HCT116 (cell line): ENCODE measurements at regions not wholly inside any gene's neighbourhood (a gene's known extent, or its start where the extent isn't known, plus 50 kb on each side); places are given as distances from the start of the nearest gene placed in this dataset.

ENCODE experiments used
- CTCF ChIP-seq, 3 experiments: fragments of 200-600 bp in 1 of 3; sonication (generic) in 1 of 3; IDR thresholded peaks in 2 of 3; conservative IDR thresholded peaks in 1 of 3; 2 replicates each; pipeline ENCODE4 v1.5.1; 2012 to 2017; ENCODE audit warnings: low read depth in 2 of 3, low read length in 2 of 3, antibody characterized with exemption in 1 of 3, borderline replicate concordance in 1 of 3, control low read depth in 1 of 3, mild to moderate bottlenecking in 1 of 3, mixed read lengths in 1 of 3, mixed run types in 1 of 3, moderate library complexity in 1 of 3; ENCODE audit not compliant: insufficient read depth in 1 of 3
- EZH2phosphoT487 ChIP-seq: fragments of 200-600 bp; IDR thresholded peaks from 2 replicates; pipeline ENCODE4 v1.6.1; 2018; ENCODE audit warnings: antibody characterized with exemption, borderline replicate concordance
- MAX ChIP-seq: IDR thresholded peaks from 2 replicates; pipeline ENCODE4 v1.6.1; 2012
- POLR2A ChIP-seq: IDR thresholded peaks from 2 replicates; pipeline ENCODE4 v1.7.0; 2011; ENCODE audit warnings: borderline replicate concordance; ENCODE audit not compliant: insufficient read depth, insufficient read length; ENCODE audit errors: extremely low read depth
- POLR2AphosphoS5 ChIP-seq: IDR thresholded peaks from 2 replicates; pipeline ENCODE4 v1.6.1; 2011; ENCODE audit warnings: mild to moderate bottlenecking, low read depth, low read length, moderate library complexity
- RAD21 ChIP-seq: IDR thresholded peaks from 2 replicates; pipeline ENCODE4 v1.6.1; 2012; ENCODE audit warnings: low read depth, mild to moderate bottlenecking
- REST ChIP-seq: IDR thresholded peaks from 2 replicates; pipeline ENCODE4 v1.6.1; 2012; ENCODE audit warnings: low read depth
- SIN3A ChIP-seq: IDR thresholded peaks from 2 replicates; pipeline ENCODE4 v1.6.1; 2012; ENCODE audit warnings: low read depth
- YY1 ChIP-seq: IDR thresholded peaks from 2 replicates; pipeline ENCODE4 v1.6.1; 2011; ENCODE audit warnings: low read length, low read depth, moderate library complexity, mild to moderate bottlenecking; ENCODE audit not compliant: insufficient replicate concordance; ENCODE audit errors: extremely low read depth
- ZBTB33 ChIP-seq: IDR thresholded peaks from 2 replicates; pipeline ENCODE4 v1.6.1; 2011; ENCODE audit warnings: mild to moderate bottlenecking, low read length, moderate library complexity; ENCODE audit not compliant: insufficient replicate concordance; ENCODE audit errors: extremely low read depth
- ZFX ChIP-seq: fragments of 450-650 bp; IDR thresholded peaks from 2 replicates; pipeline ENCODE4 v1.6.1; 2017

GRCh38 chr5:179457612-179458011, 92.7 kb upstream of the RUFY1 start:
- TF ChIP-seq POLR2AphosphoS5, result no peak
- no peak for TF ChIP-seq POLR2A
- no peak for TF ChIP-seq CTCF (IDR thresholded peaks at IDR 0.05 in 2 of 3, conservative IDR thresholded peaks at IDR 0.05 in 1 of 3; ENCODE audit: borderline replicate concordance in 1 of 3, insufficient read depth in 1 of 3, low read depth in 2 of 3, low read length in 2 of 3)
- TF ChIP-seq RAD21, result no peak
- TF ChIP-seq ZBTB33, result no peak
- TF ChIP-seq SIN3A, result no peak
- no peak for TF ChIP-seq EZH2phosphoT487
- TF ChIP-seq REST, result no peak
- no peak for TF ChIP-seq MAX
- no peak for TF ChIP-seq YY1
- no peak for TF ChIP-seq ZFX
